Peyer's patch (tissue), 4 donors: ENCODE measurements at regions not wholly inside any gene's neighbourhood (a gene's known extent, or its start where the extent isn't known, plus 50 kb on each side); places are given as distances from the start of the nearest gene placed in this dataset.

Experiments
- POLR2A ChIP-seq, 2 donors: fragments of 450-650 bp; IDR thresholded peaks; one replicate each; pipeline ENCODE4 v1.5.1; 2017; ENCODE audit warnings: antibody characterized with exemption in 2 of 2, mild to moderate bottlenecking in 2 of 2, moderate library complexity in 2 of 2
- TF ChIP-seq, protein P1 (sequence below), 6 experiments: fragments of 450-650 bp in 4 of 6; fragments of 200-600 bp in 2 of 6; sonication (generic) in 1 of 6; IDR thresholded peaks; one replicate each; pipeline ENCODE4 v1.5.1; 2017 to 2019; ENCODE audit warnings: antibody characterized with exemption in 6 of 6, mild to moderate bottlenecking in 3 of 6, moderate library complexity in 1 of 6

DNA sequence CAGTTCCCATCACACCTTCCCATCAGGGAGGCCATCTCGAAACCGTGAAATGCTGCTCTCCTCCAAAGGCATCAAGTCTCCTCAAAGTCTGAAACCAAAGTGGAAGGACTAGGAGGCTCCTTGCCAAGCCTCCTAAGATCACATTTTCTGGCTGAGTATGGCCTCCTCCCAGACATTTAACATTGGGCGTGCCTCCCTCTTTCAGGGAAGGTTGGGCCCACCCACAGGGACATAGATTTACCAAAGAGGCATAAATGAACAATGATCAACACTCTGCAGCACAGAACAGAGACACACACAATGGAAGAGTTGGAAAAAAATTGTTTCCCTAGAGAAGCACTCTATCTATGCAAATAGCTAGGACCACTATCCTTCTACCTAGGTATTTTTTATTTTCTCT is 381.8 kb downstream of the MAFB start:
- TF ChIP-seq, protein P1, sequence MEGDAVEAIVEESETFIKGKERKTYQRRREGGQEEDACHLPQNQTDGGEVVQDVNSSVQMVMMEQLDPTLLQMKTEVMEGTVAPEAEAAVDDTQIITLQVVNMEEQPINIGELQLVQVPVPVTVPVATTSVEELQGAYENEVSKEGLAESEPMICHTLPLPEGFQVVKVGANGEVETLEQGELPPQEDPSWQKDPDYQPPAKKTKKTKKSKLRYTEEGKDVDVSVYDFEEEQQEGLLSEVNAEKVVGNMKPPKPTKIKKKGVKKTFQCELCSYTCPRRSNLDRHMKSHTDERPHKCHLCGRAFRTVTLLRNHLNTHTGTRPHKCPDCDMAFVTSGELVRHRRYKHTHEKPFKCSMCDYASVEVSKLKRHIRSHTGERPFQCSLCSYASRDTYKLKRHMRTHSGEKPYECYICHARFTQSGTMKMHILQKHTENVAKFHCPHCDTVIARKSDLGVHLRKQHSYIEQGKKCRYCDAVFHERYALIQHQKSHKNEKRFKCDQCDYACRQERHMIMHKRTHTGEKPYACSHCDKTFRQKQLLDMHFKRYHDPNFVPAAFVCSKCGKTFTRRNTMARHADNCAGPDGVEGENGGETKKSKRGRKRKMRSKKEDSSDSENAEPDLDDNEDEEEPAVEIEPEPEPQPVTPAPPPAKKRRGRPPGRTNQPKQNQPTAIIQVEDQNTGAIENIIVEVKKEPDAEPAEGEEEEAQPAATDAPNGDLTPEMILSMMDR (IDR thresholded peaks at IDR 0.05): no peak
- TF ChIP-seq POLR2A (IDR thresholded peaks at IDR 0.05): no peak
